GM23338 (cell line): ENCODE measurements at regions not wholly inside any gene's neighbourhood (a gene's known extent, or its start where the extent isn't known, plus 50 kb on each side); places are given as distances from the start of the nearest gene placed in this dataset.
A peak's percentile ranks its signal among the peaks of the same experiment; 100 is the strongest.

Experiments used
- ATAC-seq: fragments of 200-7000 bp; cut with Tn5 transposase; 3 replicates; pipeline ENCODE4 v1.9.1; 2020
- DNase-seq: peaks from one replicate; pipeline ENCODE4 v3.0.0-alpha.2; 2015; ENCODE audit warnings: low spot score
- H2AFZ ChIP-seq: fragments of 200-600 bp; sonication (generic); 2 replicates; pipeline ENCODE4 v1.8.0; 2016; ENCODE audit warnings: antibody characterized with exemption, mild to moderate bottlenecking, moderate library complexity
- H3F3A ChIP-seq: fragments of 200-600 bp; sonication (generic); replicated peaks from 2 replicates; pipeline ENCODE4 v1.8.0; 2017; ENCODE audit warnings: antibody characterized with exemption, mixed run types, low read depth
- H3K27ac ChIP-seq: fragments of 200-600 bp; sonication (generic); 2 replicates; pipeline ENCODE4 v1.6.1; 2016; ENCODE audit warnings: low read depth
- H3K27me3 ChIP-seq: fragments of 200-600 bp; sonication (generic); 2 replicates; pipeline ENCODE4 v1.8.0; 2016; ENCODE audit warnings: mild to moderate bottlenecking, mixed run types, moderate library complexity; ENCODE audit not compliant: insufficient read depth
- H3K36me3 ChIP-seq: fragments of 200-600 bp; sonication (generic); 2 replicates; pipeline ENCODE4 v1.8.0; 2016; ENCODE audit warnings: mild to moderate bottlenecking; ENCODE audit not compliant: insufficient read depth
- H3K4me1 ChIP-seq: fragments of 200-600 bp; sonication (generic); 2 replicates; pipeline ENCODE4 v1.8.0; 2016; ENCODE audit warnings: mild to moderate bottlenecking, moderate library complexity; ENCODE audit not compliant: insufficient read depth
- H3K4me2 ChIP-seq: fragments of 200-600 bp; sonication (generic); 2 replicates; pipeline ENCODE4 v1.7.1; 2017; ENCODE audit warnings: mixed run types
- H3K4me3 ChIP-seq: fragments of 200-600 bp; sonication (generic); 2 replicates; pipeline ENCODE4 v1.6.1; 2016; ENCODE audit warnings: mixed run types
- H3K79me2 ChIP-seq: fragments of 200-600 bp; sonication (generic); replicated peaks from 2 replicates; pipeline ENCODE4 v1.8.0; 2017; ENCODE audit warnings: mild to moderate bottlenecking; ENCODE audit not compliant: insufficient read depth
- H3K9me2 ChIP-seq: fragments of 200-600 bp; sonication (generic); 2 replicates; pipeline ENCODE4 v1.8.0; 2017; ENCODE audit not compliant: insufficient read depth
- H4K20me1 ChIP-seq: fragments of 200-600 bp; sonication (generic); replicated peaks from 2 replicates; pipeline ENCODE4 v1.8.0; 2017; ENCODE audit warnings: mild to moderate bottlenecking; ENCODE audit not compliant: insufficient read depth
- H3K27ac Mint-ChIP-seq: 2 replicates; pipeline ENCODE4 v1.8.0; 2020; ENCODE audit warnings: inconsistent platforms, mild to moderate bottlenecking, moderate library complexity, mixed read lengths
- H3K27me3 Mint-ChIP-seq: 3 replicates; pipeline ENCODE4 v1.8.0; 2022; ENCODE audit warnings: low read depth, mild to moderate bottlenecking, moderate library complexity, mixed read lengths, inconsistent platforms; ENCODE audit not compliant: insufficient read depth, poor library complexity
- H3K36me3 Mint-ChIP-seq: 3 replicates; pipeline ENCODE4 v1.8.0; 2021; ENCODE audit warnings: low read depth, mild to moderate bottlenecking, inconsistent platforms, moderate library complexity, mixed read lengths
- H3K4me1 Mint-ChIP-seq: 3 replicates; pipeline ENCODE4 v1.8.0; 2020; ENCODE audit warnings: mild to moderate bottlenecking, inconsistent platforms, mixed read lengths
- H3K4me3 Mint-ChIP-seq: 3 replicates; pipeline ENCODE4 v1.8.0; 2021; ENCODE audit warnings: moderate library complexity, mild to moderate bottlenecking, inconsistent platforms, mixed read lengths
- H3K9me3 Mint-ChIP-seq: 3 replicates; pipeline ENCODE4 v1.8.0; 2020; ENCODE audit warnings: moderate library complexity, mild to moderate bottlenecking, inconsistent platforms, mixed read lengths
- CREB1 ChIP-seq: fragments of 250-450 bp; sonication (Bioruptor Pico); IDR thresholded peaks from 2 replicates; pipeline ENCODE4 v1.5.0; 2020; ENCODE audit warnings: low read depth, mild to moderate bottlenecking, moderate library complexity
- CTCF ChIP-seq, 2 experiments: fragments of 200-600 bp in 1 of 2; sonication (generic) in 1 of 2; conservative IDR thresholded peaks; 2 replicates each; pipeline versions ENCODE4 v1.5.1 to v1.6.1; 2016 to 2017; ENCODE audit warnings: antibody characterized with exemption in 2 of 2, low read depth in 2 of 2, mild to moderate bottlenecking in 2 of 2, moderate library complexity in 1 of 2
- ETS1 ChIP-seq: IDR thresholded peaks from 2 replicates; pipeline ENCODE4 v1.6.1; 2016; ENCODE audit warnings: antibody characterized with exemption
- EZH2phosphoT487 ChIP-seq: fragments of 200-600 bp; sonication (generic); IDR thresholded peaks from one replicate; pipeline ENCODE4 v1.8.1; 2018; ENCODE audit warnings: antibody characterized with exemption; ENCODE audit not compliant: unreplicated experiment
- NANOG ChIP-seq: IDR thresholded peaks from 2 replicates; pipeline ENCODE4 v1.6.1; 2016; ENCODE audit warnings: antibody characterized with exemption, borderline replicate concordance
- POLR2AphosphoS5 ChIP-seq: IDR thresholded peaks from 2 replicates; pipeline ENCODE4 v1.6.1; 2016; ENCODE audit warnings: antibody characterized with exemption, low read depth
- REST ChIP-seq: IDR thresholded peaks from one replicate; pipeline ENCODE4 v1.6.1; 2018; ENCODE audit warnings: antibody characterized with exemption; ENCODE audit not compliant: unreplicated experiment
- STAT1 ChIP-seq: IDR thresholded peaks from one replicate; pipeline ENCODE4 v1.6.1; 2016; ENCODE audit warnings: antibody characterized with exemption; ENCODE audit not compliant: unreplicated experiment
- ZNF114 ChIP-seq: fragments of 250-450 bp; sonication (Bioruptor Pico); IDR thresholded peaks from 2 replicates; pipeline ENCODE4 v1.5.0; 2020; ENCODE audit warnings: mild to moderate bottlenecking, moderate library complexity
- ZNF331 ChIP-seq: fragments of 250-450 bp; sonication (Bioruptor Pico); IDR thresholded peaks from 2 replicates; pipeline ENCODE4 v1.5.0; 2020; ENCODE audit warnings: low read depth, mild to moderate bottlenecking, moderate library complexity

- H3K4me3 ChIP-seq, result no peak overlapping the region
- H3K4me1 ChIP-seq, result no peaks in the 10 kb centered on the region
- no peak overlapping the region for H2AFZ ChIP-seq
- DNase-seq (no peak), ATAC-seq (no peak)
- H3K27me3 Mint-ChIP-seq, result peaks cover 4% of the 10 kb centered on the region
- peaks cover 8% of the 10 kb centered on the region for H3K4me1 Mint-ChIP-seq
- no peaks in the 10 kb centered on the region for H3K9me2 ChIP-seq
- no peaks in the 10 kb centered on the region for H3F3A ChIP-seq
- H3K27me3 ChIP-seq, result no peaks in the 10 kb centered on the region
- no peaks in the 10 kb centered on the region for H4K20me1 ChIP-seq
- no peak for TF ChIP-seq EZH2phosphoT487
- no peak for TF ChIP-seq CTCF (conservative IDR thresholded peaks at IDR 0.05; ENCODE audit: low read depth in 2 of 2)
- no peak for TF ChIP-seq STAT1
- TF ChIP-seq POLR2AphosphoS5, result no peak
- no peak for TF ChIP-seq ZNF114 (CRISPR knock-in tag)
- no peak for TF ChIP-seq ZNF331 (CRISPR knock-in tag)
- no peak overlapping the region for H3K27ac ChIP-seq
- 0 out of 2 replicates have a peak overlapping the region, but pooled peaks have one; percentile 33 for H3K27ac Mint-ChIP-seq
- H3K36me3 ChIP-seq, result no peaks in the 10 kb centered on the region
- no peaks in the 10 kb centered on the region for H3K79me2 ChIP-seq
- no peak overlapping the region for H3K4me3 Mint-ChIP-seq
- peaks cover 5% of the 10 kb centered on the region; the same call in 2 of the 3 replicates for H3K36me3 Mint-ChIP-seq
- H3K9me3 Mint-ChIP-seq, result peaks cover 5% of the 10 kb centered on the region; the same call in 2 of the 3 replicates
- no peak overlapping the region for H3K4me2 ChIP-seq
Observed at GRCh38 chrX:84748965-84749656, 246.9 kb upstream of the HDX start.

- no peak overlapping the region for H3K4me2 ChIP-seq
- no peak overlapping the region for H3K4me3 ChIP-seq
- H3K36me3 ChIP-seq, result no peaks in the 10 kb centered on the region
- Mint-ChIP-seq H3K9me3 (no peaks in the 10 kb centered on the region), H3K27ac (no peak overlapping the region), H3K4me1 (no peaks in the 10 kb centered on the region), H3K4me3 (no peak overlapping the region), H3K36me3 (no peaks in the 10 kb centered on the region), H3K27me3 (no peaks in the 10 kb centered on the region)
- no peaks in the 10 kb centered on the region for H3F3A ChIP-seq
- H3K4me1 ChIP-seq, result no peaks in the 10 kb centered on the region
- H3K27me3 ChIP-seq, result no peaks in the 10 kb centered on the region
- no peaks in the 10 kb centered on the region for H3K9me2 ChIP-seq
- no peak for ATAC-seq
- no peak overlapping the region for H2AFZ ChIP-seq
- no peaks in the 10 kb centered on the region for H4K20me1 ChIP-seq
- no peak overlapping the region for H3K27ac ChIP-seq
- no peaks in the 10 kb centered on the region for H3K79me2 ChIP-seq
- DNase-seq, result no peak
- TF ChIP-seq CREB1 (CRISPR knock-in tag) (no peak), REST (no peak), ZNF114 (CRISPR knock-in tag) (no peak), NANOG (no peak), ETS1 (no peak), STAT1 (no peak), CTCF (conservative IDR thresholded peaks at IDR 0.05; ENCODE audit: low read depth in 2 of 2) (no peak), POLR2AphosphoS5 (no peak), ZNF331 (CRISPR knock-in tag) (no peak)
Observed at GRCh38 chrX:84760560-84760959, 243.1 kb upstream of the APOOL start.
